ENCODE measurements at regions not wholly inside any gene's neighbourhood (a gene's known extent, or its start where the extent isn't known, plus 50 kb on each side); places are given as distances from the start of the nearest gene placed in this dataset.
"Not testable (repeated sequence)": the region's sequence is repeated elsewhere in the genome, so short reads cannot be mapped to it uniquely, and the experiment has no call there.

DNA sequence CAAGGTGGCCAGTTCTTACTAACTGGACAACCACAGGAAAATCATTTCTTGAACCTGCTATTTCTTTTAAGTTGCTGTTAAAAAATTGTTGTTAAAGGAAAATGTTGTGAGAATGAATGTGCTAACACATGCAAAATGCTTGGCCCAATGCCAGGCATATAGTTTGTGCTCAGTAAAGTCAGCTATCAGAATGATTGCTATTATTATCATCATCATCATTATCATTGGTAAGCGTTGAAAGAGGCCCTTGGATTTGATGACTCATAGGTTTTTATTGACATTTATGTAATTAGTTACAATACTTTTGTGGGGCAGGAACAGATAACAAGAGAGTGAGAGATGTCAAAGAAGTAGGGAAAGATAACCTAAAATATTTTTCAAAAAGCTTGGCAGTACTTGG lies 394.2 kb upstream of the ZEB2 start:
- DNase-seq (ENCODE audit: low read depth in 2 of 2) = no peak

DNA sequence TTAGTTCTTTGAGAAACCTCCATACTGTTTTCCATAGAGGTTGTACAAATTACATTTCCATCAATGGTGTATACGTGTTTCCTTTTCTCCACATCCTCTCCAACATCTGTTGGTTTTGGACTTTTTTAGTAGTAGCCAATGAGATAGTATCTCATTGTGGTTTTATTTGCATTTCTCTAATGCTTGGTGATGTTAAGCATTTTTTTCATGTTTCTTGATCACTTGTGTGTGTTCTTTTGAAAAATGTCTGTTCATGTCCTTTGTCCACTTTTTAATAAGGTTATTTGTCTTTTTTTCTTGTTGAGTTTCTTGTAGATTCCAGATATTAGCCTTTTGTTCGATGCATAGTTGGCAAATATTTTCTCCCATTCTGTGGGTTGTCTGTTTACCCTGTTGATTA lies 392.3 kb upstream of the ZEB2 start:
- no peak for DNase-seq (ENCODE audit: low read depth in 2 of 2)

DNA sequence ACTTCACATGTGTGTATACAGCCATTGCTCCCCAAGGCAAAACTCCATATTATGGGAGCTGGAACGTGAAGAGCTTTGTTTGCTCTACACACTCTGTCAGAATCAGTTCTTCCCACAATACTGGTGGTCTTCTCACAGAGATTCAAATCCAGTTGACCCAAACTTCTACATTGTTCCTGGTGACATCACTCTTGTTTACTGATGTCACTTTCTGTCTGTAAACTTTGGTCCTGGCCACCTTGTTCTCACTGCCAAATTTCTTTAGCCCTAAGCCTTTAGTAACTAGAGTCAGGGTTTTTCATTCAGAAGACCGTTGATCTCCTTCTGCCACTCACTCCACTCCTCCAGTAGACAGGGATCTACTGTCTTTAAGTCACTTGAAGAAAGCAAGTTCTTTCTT lies 386.0 kb upstream of the ZEB2 start:
- no peak for DNase-seq (ENCODE audit: low read depth in 2 of 2)

DNA sequence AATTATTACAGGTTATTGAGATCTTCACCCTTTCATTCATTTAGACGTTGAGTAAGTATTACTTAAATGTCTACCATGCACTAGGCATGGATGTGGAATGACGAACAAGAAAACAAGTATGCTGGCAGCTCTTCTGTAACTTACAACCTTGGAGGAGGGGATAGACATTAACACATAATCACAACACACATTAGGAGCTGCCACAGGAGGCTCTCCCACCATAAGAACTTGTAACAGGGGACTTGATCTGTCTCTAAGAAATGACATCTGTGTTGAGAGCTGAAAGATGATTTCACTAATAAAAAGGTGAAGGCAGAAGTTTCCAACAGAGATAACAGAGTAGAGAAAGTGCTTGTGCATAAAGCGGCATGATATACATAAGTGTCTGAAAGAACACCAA lies 384.7 kb upstream of the ZEB2 start:
- no peak for DNase-seq (ENCODE audit: low read depth in 2 of 2)

DNA sequence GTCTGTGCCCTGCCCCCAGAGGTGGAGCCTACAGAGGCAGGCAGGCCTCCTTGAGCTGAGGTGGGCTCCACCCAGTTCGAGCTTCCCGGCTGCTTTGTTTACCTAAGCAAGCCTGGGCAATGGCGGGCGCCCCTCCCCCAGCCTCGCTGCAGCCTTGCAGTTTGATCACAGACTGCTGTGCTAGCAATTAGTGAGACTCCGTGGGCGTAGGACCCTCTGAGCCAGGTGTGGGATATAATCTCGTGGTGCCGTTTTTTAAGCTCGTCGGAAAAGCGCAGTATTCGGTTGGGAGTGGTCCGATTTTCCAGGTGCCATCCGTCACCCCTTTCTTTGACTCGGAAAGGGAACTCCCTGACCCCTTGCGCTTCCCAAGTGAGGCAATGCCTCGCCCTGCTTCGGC lies 383.1 kb upstream of the ZEB2 start:
- DNase-seq (ENCODE audit: low read depth in 2 of 2) = not testable (repeated sequence)

DNA sequence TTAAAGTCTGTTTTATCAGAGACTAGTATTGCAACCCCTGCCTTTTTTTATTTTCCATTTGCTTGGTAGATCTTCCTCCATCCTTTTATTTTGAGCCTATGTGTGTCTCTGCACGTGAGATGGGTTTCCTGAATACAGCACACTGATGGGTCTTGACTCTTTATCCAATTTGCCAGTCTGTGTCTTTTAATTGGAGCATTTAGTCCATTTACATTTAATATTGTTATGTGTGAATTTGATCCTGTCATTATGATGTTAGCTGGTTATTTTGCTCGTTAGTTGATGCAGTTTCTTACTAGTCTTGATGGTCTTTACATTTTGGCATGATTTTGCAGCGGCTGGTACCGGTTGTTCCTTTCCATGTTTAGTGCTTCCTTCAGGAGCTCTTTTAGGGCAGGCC lies 381.5 kb upstream of the ZEB2 start:
- not testable (repeated sequence) for DNase-seq (ENCODE audit: low read depth in 2 of 2)

DNA sequence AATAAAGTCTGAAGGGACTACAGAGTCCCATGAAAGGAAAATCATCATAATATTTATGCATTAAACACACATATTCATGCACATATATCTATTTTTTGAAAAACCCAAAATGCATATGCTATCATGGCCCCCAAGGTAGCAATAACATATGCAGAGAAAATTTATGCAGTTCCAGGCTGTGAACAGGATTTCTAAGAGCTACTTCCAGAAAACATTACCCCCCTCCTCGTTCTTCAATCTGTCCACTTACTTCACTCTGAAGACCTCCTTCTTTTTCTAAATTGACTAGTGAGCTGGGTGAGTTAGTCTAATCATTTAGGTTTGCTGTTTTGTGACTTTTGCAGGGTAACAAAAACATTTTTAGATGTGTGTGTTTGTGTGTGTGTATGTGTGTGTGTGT lies 376.4 kb upstream of the ZEB2 start:
- no peak for DNase-seq (ENCODE audit: low read depth in 2 of 2)

DNA sequence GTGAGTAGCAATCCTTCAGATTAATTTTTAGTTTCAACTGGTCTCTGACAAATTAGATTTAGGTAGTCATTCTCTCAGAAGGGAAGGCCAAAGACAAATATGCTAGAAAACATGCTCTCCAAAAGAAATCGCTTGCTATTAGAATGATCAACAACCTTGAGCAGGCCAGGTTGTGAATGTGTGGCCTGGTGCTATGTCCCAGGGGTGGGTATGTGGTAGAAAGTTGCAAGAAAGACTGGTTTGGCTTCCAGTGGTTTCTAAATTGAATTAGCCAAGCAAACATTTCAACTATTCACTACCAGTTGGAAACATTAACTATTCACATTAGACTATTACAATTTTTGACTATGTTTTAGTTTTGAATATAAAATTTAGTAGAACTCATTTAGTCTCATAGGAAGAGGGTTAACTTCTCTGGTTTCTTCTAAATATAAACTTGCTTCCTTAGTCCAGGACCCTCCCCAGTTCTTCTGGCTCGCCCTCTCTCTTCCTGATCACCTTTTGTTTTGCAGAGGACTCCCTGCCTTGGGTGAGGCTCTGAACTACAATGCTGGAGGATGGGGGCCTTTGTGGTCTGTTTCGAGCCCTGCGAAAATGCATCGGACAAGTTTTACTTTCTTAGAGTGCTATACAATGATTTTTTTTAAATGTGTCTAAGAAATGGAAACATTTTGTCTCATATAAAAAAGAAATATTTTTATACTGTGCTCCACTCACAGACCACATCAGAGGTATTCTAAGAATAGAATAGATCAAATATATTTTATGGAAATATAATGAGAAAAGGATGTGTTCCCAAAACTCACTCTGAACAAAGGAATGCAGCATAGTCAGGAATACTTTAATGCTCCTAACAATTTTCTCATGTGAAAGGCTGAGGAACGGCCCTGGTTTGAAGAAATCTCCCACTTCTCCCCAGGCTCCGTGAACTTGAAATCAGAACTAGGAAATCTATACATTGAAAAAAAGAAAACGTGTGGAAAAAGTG lies 375.0 kb upstream of the ZEB2 start:
- no peak for DNase-seq (ENCODE audit: low read depth in 2 of 2)

DNA sequence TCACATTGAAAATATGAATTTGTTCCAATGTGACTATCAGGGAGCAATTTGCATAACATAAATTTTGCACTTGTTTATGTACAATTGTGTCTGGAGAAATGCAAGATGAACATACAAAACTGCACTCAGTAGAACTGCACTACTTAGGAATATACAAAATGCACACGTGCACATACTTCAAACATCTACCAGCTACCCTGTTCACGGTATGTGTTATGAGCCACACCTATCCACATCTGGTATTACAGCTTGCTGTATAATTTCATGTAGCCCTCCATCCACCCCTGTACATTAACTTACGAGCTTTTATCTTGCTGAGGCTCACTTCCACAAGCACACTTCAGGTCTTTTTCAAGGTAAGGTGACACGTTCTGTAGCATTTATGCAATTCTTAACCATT lies 373.5 kb upstream of the ZEB2 start:
- DNase-seq (ENCODE audit: low read depth in 2 of 2) = no peak

DNA sequence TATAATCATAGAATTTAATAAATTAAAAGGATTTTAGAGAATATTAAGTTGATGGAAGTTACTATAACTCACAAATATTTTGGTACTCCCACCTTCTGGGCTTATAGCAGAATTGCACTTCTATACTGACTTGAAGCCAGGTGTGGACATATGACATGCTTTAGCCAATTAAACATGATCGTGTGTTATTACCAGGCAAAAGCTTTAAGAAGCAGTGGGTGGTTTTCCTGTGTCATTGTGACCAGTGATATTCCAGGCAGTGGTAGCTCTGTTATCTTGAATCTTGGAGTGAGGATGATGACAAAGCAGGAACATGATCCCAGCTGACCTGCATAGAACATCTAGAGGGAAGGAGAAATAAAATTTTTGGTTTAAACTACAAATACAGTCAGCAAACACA lies 370.9 kb upstream of the ZEB2 start:
- no peak for DNase-seq (ENCODE audit: low read depth in 2 of 2)

DNA sequence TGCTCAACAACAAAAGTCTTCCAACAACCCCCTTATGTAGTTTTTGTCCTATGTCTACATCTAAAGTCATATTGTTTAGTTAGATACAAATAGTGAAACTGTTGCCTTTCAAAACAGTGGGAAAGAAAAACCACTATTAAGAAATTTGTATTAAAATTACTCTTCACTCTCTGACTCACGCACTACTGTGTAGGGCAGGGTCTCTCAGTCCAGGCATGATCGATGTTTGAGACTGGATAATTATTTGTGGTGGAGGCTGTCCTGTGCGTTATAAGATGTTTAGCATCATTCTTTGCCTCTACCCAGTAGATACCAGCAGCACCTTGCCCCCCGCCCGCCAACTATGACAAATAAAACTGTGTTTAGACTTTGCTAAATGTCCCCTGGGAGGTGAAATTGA lies 369.4 kb upstream of the ZEB2 start:
- DNase-seq (ENCODE audit: low read depth in 2 of 2) = no peak

DNA sequence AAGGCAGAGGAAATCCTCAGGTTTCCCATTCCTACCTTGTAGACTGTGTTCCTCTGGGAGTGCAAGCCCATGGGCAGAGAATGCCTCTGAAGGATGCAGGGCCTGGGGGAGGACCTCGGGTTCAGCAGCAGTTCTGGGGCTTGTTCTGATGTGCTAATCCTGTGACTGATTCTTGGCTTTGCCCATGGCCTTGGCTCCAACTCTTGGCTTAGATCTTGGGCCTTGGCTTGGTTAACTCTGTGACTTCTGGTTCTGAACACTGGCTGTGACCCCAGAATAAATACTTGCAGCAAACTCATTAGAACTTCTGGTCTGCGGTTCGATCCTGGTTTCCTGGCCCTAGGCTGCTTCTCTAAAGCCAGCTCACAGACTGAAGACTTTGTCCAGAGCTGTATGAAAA lies 366.9 kb upstream of the ZEB2 start:
- no peak for DNase-seq (ENCODE audit: low read depth in 2 of 2)

DNA sequence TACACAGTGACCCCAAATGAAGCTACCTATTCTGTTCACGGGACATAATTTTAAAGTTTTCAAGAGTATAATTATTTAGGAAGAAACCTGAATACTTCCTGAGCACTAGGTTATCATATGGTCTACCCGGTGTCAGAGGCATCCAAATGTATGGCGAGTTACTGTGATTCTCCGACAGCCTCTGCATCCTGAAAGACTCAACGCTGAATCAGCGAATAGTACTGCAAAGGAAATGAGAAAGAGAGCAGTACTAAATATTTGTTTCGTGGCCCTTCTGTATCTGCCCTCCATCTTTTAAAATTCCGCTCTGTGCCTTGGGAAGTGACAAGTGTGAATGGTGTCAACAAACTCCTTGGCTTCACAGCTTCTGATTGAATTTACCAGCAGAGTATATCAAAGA lies 358.0 kb upstream of the ZEB2 start:
- DNase-seq (ENCODE audit: low read depth in 2 of 2) = no peak

DNA sequence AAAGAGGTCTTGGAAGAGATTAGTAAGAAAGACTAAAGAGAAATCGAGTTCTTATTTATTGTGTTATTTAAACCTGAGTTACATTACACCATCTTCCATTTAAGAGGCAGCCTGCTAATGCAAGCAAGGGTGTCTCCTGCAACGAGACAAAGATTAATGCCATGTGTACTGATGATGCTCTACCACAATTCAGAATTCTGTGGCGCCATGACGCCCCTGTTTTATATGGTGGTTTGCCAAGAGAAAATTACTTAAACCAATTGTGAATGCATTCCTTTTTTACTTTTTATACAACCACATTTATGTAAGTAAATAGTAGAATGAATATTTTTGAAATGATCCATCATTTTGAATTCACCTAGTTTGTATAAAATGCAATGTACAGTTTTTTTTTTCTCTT lies 356.1 kb upstream of the ZEB2 start:
- no peak for DNase-seq (ENCODE audit: low read depth in 2 of 2)

DNA sequence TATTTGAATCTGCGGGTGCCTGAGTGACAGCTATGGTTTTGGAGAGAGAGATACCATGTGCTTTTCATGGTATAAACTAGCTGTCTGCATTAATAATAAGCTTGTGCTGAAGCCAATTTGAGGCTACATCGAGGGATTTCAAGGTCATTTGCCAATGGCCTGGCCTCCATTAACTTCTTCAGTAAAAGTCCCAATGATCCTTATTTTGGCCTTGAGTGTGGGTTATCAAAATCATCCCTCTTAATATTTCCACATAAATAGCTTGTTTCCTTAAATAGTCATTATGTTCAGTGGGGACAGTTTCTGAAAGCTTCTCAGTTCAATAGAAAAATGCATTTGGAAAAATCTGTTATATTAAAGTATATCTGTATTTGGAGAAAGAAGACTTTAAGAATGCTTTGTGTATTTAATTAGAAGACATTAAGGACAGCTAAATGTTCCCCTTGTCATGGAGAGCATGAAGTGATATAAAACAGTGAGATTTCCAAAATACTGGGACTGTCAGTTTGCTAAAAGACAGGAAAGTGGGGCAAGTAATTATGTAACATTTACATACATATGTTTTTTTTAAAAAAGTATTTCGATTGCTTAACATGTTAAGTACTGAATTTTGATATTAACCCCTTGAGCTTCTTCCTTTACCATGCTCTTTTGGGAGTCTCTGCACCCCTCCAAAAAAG lies 355.5 kb upstream of the ZEB2 start:
- no peak for DNase-seq (ENCODE audit: low read depth in 2 of 2)

DNA sequence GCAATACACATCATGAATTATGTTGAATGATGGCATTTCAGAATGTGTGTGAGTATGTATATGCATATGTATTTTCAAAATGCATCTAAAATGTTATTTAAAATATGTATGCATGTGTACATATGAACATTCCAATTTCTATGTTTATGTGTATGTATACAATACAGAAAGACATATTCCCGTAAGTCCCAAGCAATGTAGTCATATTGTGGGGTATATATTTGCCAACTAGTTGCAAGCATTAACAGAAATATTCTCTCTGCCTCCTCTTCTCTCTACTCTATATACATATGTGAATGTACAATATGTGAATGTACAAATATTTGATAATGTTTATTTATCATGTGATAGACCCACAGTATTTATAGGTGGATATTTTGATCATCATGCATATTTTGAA lies 345.8 kb upstream of the ZEB2 start:
- no peak for DNase-seq (ENCODE audit: low read depth in 2 of 2)

DNA sequence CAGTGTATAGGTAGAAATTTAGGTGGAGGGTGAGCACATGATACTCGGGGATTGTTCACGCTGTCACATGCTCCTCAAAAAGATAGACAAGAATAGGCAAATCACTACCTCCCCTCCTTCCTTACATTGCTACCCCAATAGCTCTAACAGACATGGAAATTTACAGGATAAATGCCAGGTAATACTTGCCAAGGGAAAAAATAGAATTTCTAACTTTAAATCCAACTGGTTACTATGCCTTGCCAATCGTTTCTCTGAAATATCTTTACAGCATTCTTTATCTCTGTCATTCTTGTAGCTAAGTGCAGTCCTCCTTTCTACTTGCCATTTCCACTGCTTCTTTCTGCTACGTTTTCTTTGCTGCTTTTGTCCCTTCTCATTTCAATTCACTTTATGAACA lies 339.8 kb upstream of the ZEB2 start:
- no peak for DNase-seq (ENCODE audit: low read depth in 2 of 2)

DNA sequence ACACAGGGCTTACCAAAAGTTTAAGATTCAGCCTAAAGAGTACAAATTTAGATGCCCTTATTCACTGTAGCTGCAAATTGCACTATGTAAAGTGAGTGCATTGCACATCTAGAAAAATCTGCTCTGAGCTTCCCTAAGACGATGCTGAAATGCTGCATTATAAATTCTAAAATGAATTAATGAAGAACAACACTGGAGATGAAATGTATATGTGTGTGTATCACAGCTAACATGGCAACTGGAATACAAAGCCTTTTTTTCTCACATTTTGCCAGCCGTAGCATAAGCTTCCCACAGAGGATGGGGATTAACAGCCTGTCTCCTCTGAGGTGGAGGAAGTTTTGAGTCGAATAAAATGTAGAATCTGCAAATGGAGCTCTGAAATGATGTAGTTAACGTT lies 338.3 kb upstream of the ZEB2 start:
- no peak for DNase-seq (ENCODE audit: low read depth in 2 of 2)

DNA sequence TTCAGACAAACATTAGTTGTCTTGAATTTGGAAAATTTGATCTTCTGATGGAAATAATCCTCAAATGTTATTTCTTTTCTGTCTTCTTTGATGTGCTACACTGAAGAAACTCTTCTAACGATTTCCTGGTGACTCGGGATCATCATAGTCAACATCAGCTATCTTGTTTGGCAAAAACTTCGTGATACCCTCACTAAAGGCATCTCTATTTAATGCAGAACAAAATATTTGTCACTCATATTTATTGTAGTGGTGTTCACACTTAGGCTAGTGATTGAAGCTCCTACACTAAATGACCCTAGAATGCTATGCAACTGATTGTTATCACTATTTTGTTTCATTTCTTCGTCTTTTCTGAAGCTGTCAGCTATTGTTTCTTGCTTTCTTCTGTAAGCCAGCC lies 334.7 kb upstream of the ZEB2 start:
- DNase-seq (ENCODE audit: low read depth in 2 of 2) = no peak

DNA sequence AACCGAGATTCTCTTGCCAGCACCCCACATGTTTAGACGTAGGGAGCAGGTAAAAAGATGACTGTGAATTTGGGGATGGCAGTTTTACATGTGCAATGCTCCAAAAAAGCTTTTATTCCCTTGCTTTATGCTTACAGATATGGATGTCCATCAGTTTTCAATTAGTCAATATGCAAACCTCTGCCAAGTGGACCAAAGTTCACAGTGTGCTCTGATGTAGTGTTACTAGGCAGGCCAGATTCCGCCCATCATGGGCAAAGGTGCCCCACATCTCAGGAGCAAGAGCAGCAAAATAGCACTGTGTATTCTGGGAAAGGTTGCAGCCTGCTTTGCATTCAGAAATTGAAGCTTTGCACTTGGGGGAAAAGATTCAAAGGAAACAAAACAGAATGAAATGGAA lies 329.7 kb upstream of the ZEB2 start:
- no peak for DNase-seq (ENCODE audit: low read depth in 2 of 2)

DNA sequence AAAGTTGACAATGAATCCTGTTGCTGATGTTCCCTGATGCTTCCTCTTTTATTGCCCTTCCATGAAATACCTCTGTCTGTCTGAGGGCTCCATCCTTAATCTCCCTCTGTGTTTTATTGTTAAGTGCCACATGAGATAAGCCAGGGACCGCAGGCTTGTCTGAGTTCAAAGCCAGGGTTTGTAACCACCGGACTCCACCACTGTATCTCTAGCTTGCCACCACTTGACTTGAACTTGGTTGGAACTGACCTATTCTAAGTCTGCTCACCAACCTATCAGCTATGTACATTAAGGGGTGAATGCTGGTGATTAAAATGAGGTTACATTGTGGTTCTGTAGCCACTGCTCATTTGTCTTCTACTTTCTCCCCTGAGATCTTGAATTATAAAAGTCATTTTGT lies 328.5 kb upstream of the ZEB2 start:
- no peak for DNase-seq (ENCODE audit: low read depth in 2 of 2)

DNA sequence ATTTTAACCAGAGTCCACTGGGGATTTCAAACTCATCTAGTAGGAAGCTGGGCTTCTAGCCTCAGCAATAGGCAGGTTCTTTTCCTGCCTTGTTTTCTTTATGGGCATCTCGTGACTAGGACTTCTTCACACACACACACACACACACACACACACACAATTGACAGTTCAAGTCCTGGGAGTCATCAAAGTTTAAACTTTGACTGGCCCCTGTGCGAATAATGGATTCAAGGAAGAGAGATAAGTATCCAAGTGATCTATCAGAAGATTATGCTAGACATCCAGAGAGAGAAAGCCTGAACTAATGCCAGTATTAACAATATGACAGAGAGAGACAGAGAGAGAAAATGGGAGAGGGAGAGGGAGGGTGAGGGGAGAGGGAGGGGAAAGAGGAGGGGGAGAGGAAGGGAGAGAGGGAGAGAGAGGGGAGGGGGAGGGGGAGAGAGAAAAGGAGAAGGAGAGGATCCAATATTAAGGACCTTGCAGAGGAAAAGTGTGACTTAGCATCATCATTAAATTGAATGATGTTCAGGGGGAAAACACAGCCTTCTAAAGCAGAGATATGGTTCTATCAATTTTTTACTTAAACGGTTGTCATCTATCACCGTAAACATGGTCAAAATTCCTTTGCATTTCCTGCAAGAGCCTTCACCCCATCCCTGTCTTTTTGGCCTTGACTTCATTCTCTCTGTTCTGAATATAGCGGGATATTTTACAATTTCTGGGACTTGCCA lies 327.6 kb upstream of the ZEB2 start:
- DNase-seq (ENCODE audit: low read depth in 2 of 2) = no peak

Measured in stimulated activated CD4-positive, alpha-beta T cell treated with anti-CD3 and anti-CD28 coated beads, Interleukin-1b, Interleukin-23, amount 100 ng/mL, for 4 hours (primary cell).